ENCODE measurements at regions not wholly inside any gene's neighbourhood (a gene's known extent, or its start where the extent isn't known, plus 50 kb on each side); places are given as distances from the start of the nearest gene placed in this dataset.

GRCh38 chr15:47338771-47339170 is 378.5 kb upstream of the SEMA6D start:
- H4K5ac ChIP-seq (ENCODE audit: low read depth, low read length), result no peak overlapping the region
- no peak overlapping the region for H4K8ac ChIP-seq (ENCODE audit: low read depth in 2 of 2, low read length in 2 of 2)
- peaks cover 4% of the 10 kb centered on the region for H3K4me1 ChIP-seq (ENCODE audit: control insufficient read depth, insufficient read depth, low read length)
- no peak overlapping the region for H3K4me2 ChIP-seq (ENCODE audit: low read depth, low read length)
- H3K56ac ChIP-seq (ENCODE audit: extremely low read depth, insufficient read depth, low read length), result no peak overlapping the region
- no peak for DNase-seq
- ATAC-seq (ENCODE audit: low read depth), result no peak
- no peak overlapping the region for H2BK5ac ChIP-seq (ENCODE audit: low read depth, low read length, poor library complexity, severe bottlenecking)
- ChIA-PET CTCF (no interaction called here), POLR2A (ENCODE audit: unreplicated experiment) (no interaction called here)
- H2AK9ac ChIP-seq (replicated peaks; ENCODE audit: low read depth, low read length, poor library complexity), result no peak overlapping the region
- H3K27ac ChIP-seq (ENCODE audit: insufficient read depth, low read length), result no peak overlapping the region
- H4K91ac ChIP-seq (ENCODE audit: insufficient read depth, low read depth, low read length), result no peak overlapping the region
- in situ Hi-C loops (cut with MboI; ENCODE audit: low sequenced_read_pairs) (no loop called here), dilution Hi-C loops (cut with HindIII; ENCODE audit: low sequenced_read_pairs, unreplicated experiment) (no loop called here), intact Hi-C loops (cut with micrococcal nuclease) (no loop called here)
- BruUV-seq (replicated peaks), result no TSS peak
- H3K79me1 ChIP-seq (ENCODE audit: low read depth in 1 of 2, low read length in 2 of 2), result no peaks in the 10 kb centered on the region
- no peak overlapping the region for H3K14ac ChIP-seq (replicated peaks; ENCODE audit: low read depth, low read length)
- H3K9ac ChIP-seq (ENCODE audit: low read depth, low read length), result no peak overlapping the region
- H2BK15ac ChIP-seq (ENCODE audit: low read depth, low read length), result no peak overlapping the region
- no peak overlapping the region for H3K18ac ChIP-seq (ENCODE audit: low read depth, low read length)
- H3K27me3 ChIP-seq (ENCODE audit: control insufficient read depth, insufficient read depth, low read length), result no peaks in the 10 kb centered on the region
- no peak overlapping the region for H3K4ac ChIP-seq (ENCODE audit: low read depth, low read length)
- H3K4me3 ChIP-seq (ENCODE audit: insufficient read depth, low read depth, low read length), result no peak overlapping the region
- H3K23ac ChIP-seq (ENCODE audit: low read depth, low read length), result no peak overlapping the region
- no peaks in the 10 kb centered on the region for H3K9me3 ChIP-seq (ENCODE audit: control insufficient read depth, insufficient read depth, low read length)
- WGBS, 2 experiments (ENCODE audit: extremely low coverage in 2 of 2, insufficient read length in 1 of 2), result no CpG with 5 or more reads among the region's 3 CpGs
- no peak overlapping the region for H2AFZ ChIP-seq (replicated peaks; ENCODE audit: low read length, poor library complexity)
- H2BK20ac ChIP-seq (ENCODE audit: low read depth, low read length), result no peak overlapping the region
- H2AK5ac ChIP-seq (ENCODE audit: low read depth, low read length), result no peak overlapping the region
- TF ChIP-seq CTCF (conservative IDR thresholded peaks at IDR 0.05; ENCODE audit: low read depth, low read length), result no peak
- no peak for TF ChIP-seq RAD21 (IDR thresholded peaks at IDR 0.05; ENCODE audit: low read length)
- no peak for TF ChIP-seq USF2 (IDR thresholded peaks at IDR 0.05; ENCODE audit: low read depth, low read length)
- TF ChIP-seq RFX5 (IDR thresholded peaks at IDR 0.05; ENCODE audit: low read depth, low read length), result no peak
- TF ChIP-seq FOS (IDR thresholded peaks at IDR 0.05; ENCODE audit: low read depth, low read length), result no peak
- no peak for TF ChIP-seq CEBPB (IDR thresholded peaks at IDR 0.05; ENCODE audit: low read depth, low read length)
- no peak for TF ChIP-seq CHD1 (IDR thresholded peaks at IDR 0.05; ENCODE audit: low read depth, low read length)
- no peak for TF ChIP-seq POLR2A (IDR thresholded peaks at IDR 0.05; ENCODE audit: low read depth, low read length)
- no peak for TF ChIP-seq ELK1 (IDR thresholded peaks at IDR 0.05; ENCODE audit: borderline replicate concordance, low read depth, low read length)
- TF ChIP-seq MXI1 (IDR thresholded peaks at IDR 0.05; ENCODE audit: borderline replicate concordance, low read depth, low read length), result no peak
- no peak for TF ChIP-seq MAZ (IDR thresholded peaks at IDR 0.05; ENCODE audit: borderline replicate concordance, low read depth, low read length)
- no peak for TF ChIP-seq BHLHE40 (IDR thresholded peaks at IDR 0.05; ENCODE audit: low read depth, low read length)
- TF ChIP-seq NFE2L2 (IDR thresholded peaks at IDR 0.05; ENCODE audit: low read depth, low read length), result no peak
- TF ChIP-seq RCOR1 (IDR thresholded peaks at IDR 0.05; ENCODE audit: insufficient replicate concordance, low read length), result no peak
- no peaks in the 10 kb centered on the region for H3K36me3 ChIP-seq (ENCODE audit: control insufficient read depth, insufficient read depth, low read length)
- no peaks in the 10 kb centered on the region for H4K20me1 ChIP-seq (ENCODE audit: insufficient read depth, low read length)
- H2BK120ac ChIP-seq (ENCODE audit: low read depth, low read length), result no peak overlapping the region
- no peaks in the 10 kb centered on the region; the same call in 1 of the 2 replicates for H3K9me1 ChIP-seq (ENCODE audit: insufficient read depth, low read length)

Data from IMR-90 (cell line).